ENCODE measurements at regions not wholly inside any gene's neighbourhood (a gene's known extent, or its start where the extent isn't known, plus 50 kb on each side); places are given as distances from the start of the nearest gene placed in this dataset.

- TF ChIP-seq REST (IDR thresholded peaks at IDR 0.05; ENCODE audit: unreplicated experiment) (no peak), NANOG (IDR thresholded peaks at IDR 0.05; ENCODE audit: borderline replicate concordance) (no peak), CTCF (conservative IDR thresholded peaks at IDR 0.05; ENCODE audit: low read depth in 2 of 2) (no peak), POLR2AphosphoS5 (IDR thresholded peaks at IDR 0.05; ENCODE audit: low read depth) (no peak)
Measured at GRCh38 chr3:31004025-31004678, 109.7 kb upstream of the GADL1 start (continued).

GRCh38 chr3:31008994-31009393 lies 114.5 kb upstream of the GADL1 start:
- H3K36me3 ChIP-seq (ENCODE audit: insufficient read depth) = no peaks in the 10 kb centered on the region
- Mint-ChIP-seq H3K4me3 (no peak overlapping the region), H3K9me3 (no peaks in the 10 kb centered on the region; the same call in 2 of the 3 replicates), H3K27ac (no peak overlapping the region), H3K27me3 (ENCODE audit: insufficient read depth, low read depth, poor library complexity) (peaks cover 2% of the 10 kb centered on the region), H3K4me1 (peaks cover 6% of the 10 kb centered on the region; the same call in 1 of the 3 replicates), H3K36me3 (ENCODE audit: low read depth) (no peaks in the 10 kb centered on the region)
- TF ChIP-seq JUNB (IDR thresholded peaks at IDR 0.05; ENCODE audit: unreplicated experiment) (no peak), STAT1 (IDR thresholded peaks at IDR 0.05; ENCODE audit: unreplicated experiment) (no peak), NANOG (IDR thresholded peaks at IDR 0.05; ENCODE audit: borderline replicate concordance) (no peak)
- TF ChIP-seq, protein P1, sequence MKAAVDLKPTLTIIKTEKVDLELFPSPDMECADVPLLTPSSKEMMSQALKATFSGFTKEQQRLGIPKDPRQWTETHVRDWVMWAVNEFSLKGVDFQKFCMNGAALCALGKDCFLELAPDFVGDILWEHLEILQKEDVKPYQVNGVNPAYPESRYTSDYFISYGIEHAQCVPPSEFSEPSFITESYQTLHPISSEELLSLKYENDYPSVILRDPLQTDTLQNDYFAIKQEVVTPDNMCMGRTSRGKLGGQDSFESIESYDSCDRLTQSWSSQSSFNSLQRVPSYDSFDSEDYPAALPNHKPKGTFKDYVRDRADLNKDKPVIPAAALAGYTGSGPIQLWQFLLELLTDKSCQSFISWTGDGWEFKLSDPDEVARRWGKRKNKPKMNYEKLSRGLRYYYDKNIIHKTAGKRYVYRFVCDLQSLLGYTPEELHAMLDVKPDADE (IDR thresholded peaks at IDR 0.05) = no peak
- peak overlapping the region; percentile 27; the same call in 1 of the 2 replicates for H3K4me2 ChIP-seq
- peak; percentile 6 for DNase-seq (ENCODE audit: low spot score)
- ATAC-seq = peak; percentile 43; the same call in 1 of the 3 replicates
- peaks cover 3% of the 10 kb centered on the region; the same call in 1 of the 2 replicates for H3K9me2 ChIP-seq (ENCODE audit: insufficient read depth)
- no peaks in the 10 kb centered on the region for H4K20me1 ChIP-seq (replicated peaks; ENCODE audit: insufficient read depth)
- 0 out of 2 replicates have a peak, but pooled peaks cover 6% of the 10 kb centered on the region for H3K4me1 ChIP-seq (ENCODE audit: insufficient read depth)
- H3K27ac ChIP-seq (ENCODE audit: low read depth) = no peak overlapping the region
- H3K79me2 ChIP-seq (replicated peaks; ENCODE audit: insufficient read depth) = no peaks in the 10 kb centered on the region
- no peak overlapping the region for H3K4me3 ChIP-seq
- no peak overlapping the region for H2AFZ ChIP-seq
- no peaks in the 10 kb centered on the region for H3F3A ChIP-seq (replicated peaks; ENCODE audit: low read depth)
- H3K27me3 ChIP-seq (ENCODE audit: insufficient read depth) = peaks cover 7% of the 10 kb centered on the region
